Right lung (tissue), 2 donors: ENCODE measurements at regions not wholly inside any gene's neighbourhood (a gene's known extent, or its start where the extent isn't known, plus 50 kb on each side); places are given as distances from the start of the nearest gene placed in this dataset.

ENCODE experiments used
- DNase-seq, 2 donors: peaks; one replicate each; pipeline ENCODE4 v3.0.0-alpha.2; 2013

DNA sequence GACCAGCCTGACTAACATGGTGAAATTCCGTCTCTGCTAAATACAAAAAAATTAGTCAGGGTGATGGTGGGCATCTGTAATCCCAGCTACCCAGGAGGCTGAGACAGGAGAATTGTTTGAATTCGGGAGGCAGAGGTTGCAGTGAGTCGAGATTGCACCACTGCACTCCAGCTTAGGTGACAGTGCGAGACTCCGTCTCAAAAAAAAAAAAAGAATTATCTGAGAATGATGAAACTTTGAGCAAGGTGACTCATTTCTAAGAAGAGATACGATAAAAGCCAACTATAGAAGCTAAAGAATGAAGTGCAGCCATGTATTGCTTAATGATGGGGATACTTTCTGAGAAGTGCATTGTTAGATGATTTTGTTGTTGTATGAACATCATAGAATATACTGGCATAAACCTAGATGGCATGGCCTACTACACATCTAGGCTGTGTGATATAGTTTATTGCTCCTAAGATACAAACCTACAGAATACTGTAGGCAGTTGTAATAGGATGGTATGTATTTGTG lies 64.7 kb downstream of the SNRPE start:
- no peak for DNase-seq

DNA sequence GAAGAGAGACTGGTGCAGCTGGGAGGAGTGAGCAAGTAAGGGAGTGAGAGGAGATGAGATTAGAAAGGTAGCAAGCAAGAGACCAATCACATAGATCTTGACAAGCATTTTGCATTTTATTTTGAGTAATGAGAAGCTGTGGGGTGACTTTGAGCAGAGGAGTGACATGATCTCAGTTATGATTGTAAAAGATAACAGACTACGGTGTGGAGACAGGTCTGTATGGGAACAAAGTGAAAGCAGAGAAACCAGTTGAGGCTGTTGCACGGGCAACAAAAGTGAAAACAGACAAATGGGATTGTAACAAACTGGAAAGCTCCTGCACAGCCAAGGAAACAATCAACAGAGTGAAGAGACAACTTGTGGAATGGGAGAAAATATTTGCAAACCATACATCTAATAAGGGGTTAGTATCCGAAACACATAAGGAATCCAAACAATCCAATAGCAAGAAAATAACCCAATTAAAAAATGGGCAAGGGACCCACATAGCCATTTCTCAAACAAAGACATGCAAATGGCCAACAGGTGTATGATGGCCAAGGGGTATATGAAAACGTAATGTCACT lies 68.4 kb downstream of the SNRPE start:
- no peak for DNase-seq

DNA sequence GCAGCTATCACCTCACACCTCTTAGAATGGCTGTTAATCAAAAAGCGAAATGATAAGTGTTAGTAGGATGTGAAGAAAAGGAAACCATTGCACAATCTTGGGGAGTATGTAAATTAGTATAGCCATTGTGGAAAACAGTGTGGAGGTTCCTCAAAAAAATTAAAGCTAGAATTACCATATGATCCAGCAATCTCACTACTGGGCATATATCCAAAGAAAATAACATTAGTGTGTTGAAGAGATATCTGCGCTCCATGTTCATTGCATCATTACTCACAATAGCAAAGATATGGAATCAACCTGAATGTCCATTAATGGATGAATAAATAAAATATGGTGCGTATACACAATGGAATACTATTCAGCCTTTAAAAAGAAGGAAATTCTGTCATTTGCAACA lies 68.9 kb downstream of the SNRPE start:
- DNase-seq, result no peak

DNA sequence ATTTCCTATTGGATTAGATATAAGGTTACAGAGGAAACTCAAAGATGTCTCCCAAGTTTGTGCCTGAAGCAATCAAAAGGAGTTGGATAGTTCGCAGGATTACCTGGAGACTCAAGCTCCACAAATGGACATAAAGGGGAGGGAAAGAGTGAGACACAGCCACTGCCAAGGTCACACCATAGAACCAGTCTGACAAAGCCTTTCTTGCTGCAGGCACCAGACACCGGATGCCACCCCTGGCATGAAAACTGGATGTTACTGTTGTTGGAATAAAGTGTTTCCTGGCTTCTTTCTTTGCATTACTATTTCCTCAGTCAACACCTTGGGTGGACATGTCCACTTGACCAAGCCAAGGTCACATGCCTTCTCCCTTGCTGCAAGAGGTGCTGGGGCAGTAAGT lies 70.6 kb downstream of the SNRPE start:
- DNase-seq, result no peak

DNA sequence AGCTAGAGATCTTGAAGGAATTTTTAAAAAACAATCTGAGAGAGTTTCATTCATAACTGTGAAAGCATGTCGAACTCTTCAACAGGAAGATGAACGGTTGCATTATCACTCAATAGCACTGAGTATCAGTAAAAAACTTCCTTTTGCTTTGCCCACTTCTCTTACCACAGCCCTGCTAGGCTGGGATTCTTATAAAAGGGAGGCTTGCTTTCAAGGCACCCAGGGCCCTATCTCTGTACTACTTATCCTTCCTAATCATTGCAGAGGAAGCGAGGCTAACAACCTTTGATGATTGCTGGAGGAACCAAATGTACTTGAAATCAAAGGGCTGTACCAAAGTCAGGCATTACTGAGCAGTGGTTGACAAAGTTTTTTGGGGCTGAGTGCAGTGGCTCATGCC lies 71.2 kb downstream of the SNRPE start:
- no peak for DNase-seq

DNA sequence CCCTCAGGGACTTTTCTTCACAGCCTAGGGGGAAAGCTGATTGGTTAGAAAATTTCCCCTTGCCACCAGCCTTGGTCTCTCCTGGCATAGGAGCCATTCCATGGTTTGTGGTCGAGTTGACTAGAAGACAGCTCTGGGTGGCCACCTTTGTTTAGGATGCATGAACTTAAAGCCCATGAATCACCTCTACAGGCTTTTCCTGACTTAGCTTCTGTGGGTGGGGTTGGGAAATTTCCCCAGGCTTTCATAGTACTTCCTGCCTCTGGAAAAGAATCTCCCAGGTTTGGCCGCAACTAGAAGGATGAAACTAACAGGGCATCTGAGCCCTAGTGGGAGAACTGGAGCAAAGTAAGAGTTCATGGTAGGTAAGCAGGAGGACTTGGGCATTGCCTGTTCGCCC lies 72.6 kb downstream of the SNRPE start:
- no peak for DNase-seq

DNA sequence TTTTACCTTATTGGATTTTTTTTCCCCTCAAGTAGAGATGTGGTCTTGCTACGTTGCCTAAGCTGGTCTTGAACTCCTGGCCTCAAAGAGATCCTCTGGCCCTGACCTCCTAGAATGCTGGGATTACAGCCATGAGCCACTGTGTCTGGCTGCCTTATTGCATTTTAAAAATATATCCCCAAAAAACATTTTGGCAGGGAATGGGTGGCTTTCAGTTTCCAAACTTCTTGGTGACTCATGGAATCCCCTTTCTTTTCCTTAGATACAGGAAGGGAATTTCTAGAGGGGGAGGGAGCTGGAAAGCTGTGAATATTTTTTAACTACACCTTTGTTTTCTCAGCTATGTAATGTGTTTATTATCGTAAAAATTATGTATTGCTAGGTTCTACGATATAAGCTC lies 73.3 kb downstream of the SNRPE start:
- DNase-seq, result no peak

DNA sequence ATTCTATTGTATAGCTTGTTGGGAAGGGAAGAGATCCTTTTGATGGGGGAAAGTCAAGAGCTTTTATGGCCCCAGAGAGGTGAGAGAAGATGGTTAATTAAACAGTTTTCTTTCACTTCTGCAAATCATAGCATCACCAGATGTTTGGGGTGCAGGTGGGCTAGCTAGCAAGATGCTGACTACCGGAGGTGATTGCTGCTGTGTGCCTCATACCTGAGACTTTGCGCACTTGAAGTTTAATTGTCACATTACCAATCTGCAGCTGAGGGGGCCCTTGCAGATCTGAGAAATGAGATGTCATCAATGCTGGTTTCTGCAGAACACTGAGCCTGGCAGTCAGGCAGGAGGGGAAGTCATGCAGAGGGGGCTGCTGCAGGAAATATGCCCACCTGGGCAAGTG lies 73.9 kb downstream of the SNRPE start:
- no peak for DNase-seq

DNA sequence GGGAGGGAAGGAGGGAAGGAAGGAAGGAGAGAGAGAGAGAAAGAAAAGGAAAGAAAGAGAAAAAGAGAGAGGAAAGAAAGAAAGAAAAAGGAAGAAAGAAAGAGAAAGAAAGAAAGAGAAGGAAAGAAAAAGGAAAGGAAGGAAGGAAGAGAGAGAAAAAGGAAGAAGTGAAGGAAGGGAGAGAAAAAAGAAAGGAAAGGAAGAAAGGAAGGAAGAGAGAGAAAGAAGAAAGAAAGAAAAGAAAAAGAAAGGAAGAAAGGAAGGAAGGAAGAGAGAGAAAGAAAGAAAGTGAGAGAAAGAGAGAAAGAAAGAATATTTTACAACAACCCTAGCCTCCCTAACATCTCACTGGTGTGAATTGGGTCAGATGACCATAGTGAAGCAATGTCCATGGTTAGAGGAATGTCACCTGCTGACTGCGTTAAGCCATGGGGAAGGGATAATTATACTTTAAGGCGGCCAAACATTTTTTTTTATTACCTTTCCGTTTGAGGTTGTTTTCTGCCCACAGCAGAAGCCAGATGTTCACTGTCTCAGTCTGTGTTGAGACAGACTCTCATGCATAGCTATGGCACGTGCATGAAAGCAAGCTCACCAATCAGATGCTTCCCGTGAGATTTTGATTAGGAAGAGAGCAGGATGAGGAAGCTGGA lies 76.4 kb downstream of the SNRPE start:
- DNase-seq, result no peak

DNA sequence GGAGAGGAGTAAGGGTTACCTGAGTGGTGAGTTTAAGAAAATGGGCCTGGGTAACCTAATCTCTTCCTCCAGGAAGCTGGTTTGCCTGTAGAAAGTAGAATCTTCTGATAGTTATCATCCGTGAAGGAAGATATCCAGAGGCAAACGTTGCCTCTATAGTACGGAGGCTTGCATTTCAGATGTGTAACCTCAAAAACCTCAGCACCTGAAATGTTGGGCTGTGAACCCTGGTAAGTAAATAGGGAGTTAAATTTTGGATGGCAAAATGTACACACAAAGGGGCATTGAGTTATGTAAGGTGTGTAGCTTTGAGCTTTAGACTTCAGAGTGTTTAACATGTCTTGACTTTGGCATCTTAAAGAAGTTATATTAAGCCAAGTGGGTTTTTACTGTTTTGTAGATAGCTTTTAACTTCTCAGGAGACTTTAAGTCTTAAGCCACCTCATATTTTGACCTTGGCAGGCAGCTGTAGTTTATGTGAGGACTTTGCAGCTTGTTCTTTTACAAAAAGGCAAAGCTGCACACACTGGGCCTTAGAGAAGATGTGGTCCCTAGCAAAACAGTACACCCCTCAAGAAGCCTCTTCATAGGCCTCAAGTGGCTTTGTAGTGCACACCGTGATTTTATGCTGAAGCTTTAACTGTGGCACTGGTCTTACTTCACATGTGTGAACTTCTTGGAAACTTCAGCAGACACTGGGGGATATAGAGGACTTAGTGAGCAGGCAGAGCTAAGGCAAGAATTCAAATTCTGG lies 83.4 kb downstream of the SNRPE start:
- peak in 1 of 2 donors; percentile 14 for DNase-seq

DNA sequence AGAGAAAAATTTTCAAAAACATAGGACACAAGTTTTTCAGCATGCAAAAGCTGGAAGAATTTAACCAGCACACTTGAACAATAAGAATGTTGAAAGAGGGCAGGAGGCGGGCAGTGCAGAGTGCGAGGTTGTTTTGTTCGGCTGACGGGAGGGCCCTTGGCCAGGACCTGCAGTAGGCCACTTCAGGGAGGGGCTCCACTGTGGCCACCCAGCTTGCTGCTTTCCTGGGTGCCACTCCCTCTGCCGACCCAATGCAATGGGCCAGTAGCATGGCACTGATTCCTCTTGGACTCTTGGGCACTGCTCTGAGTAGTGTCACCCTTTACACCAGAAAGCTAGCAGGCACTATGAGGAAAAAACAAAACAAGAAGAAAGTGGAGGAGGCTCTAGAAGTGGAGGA lies 92.9 kb downstream of the SNRPE start:
- DNase-seq, result no peak

DNA sequence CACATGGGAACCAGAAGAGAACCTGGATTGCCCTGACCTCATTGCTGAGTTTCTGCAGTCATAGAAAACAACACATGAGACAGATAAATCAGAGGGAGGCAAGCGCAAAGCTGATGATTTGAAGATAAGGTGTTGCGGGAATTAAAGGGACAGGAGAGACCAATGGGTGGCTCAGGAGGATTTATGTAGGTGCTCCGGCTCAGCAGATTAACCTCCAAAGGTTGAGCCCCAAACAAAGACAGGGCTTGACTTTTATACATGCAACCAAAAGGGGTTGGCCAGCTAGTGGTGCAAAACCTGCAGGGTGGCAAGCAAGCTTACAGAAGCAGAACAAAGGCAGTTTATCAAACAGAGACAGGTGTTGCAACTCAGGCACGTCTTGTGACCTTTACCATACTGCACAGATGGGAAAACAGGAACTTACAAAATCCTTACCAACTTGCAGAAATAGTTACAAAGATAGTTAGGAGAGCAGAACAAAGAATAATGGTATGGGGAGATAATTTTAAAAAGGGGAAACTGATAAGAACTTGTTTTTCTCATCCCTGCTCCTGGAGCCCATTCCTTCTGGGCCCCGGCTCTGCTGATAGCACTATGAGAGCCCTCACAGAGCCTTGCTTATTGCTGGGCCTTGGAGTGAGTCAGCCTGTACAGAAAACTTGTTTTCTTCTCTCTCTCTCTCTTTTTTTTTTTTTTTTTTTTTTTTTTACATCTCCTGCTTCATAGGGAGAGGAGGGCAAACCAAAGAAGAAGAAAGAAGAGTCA lies 93.6 kb downstream of the SNRPE start:
- no peak for DNase-seq

DNA sequence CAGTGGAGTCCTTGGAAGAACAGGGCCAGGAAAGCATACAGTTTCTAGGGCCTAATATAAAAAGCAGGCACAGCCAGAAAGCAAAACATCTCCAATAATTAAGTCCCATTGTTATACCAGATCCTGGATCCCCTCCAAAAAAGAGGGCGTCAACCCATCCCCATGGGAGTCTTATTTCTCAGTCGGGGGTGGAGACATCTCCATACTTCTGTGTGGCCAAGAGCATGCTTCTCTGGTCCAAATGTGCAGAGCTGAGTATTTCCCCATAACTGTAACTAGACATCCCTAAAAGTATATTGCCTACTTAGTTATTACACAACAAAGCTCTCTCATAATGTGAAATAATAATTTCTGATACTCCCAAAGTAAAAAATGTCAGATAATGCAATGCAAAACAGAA lies 104.2 kb upstream of the SOX13 start:
- no peak for DNase-seq

DNA sequence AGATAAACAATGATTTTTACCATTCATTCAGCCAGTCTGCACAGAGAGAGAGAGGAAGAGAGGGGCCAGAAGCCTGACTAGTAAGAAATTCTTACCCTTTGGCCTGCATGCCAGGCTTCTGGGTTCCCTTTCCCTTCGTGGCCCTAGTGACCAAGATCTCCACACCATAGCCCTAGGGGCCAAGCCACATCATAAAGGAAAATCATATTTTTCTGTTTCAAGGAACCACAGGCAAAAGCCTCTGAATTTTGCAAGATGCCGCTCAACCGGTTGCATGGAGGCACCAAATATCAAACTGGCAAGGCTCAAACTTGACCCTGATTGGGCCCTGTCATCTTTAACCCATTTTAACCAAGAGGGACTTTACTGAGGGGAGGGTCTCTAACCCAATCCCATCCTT lies 103.1 kb upstream of the SOX13 start:
- DNase-seq, result no peak

DNA sequence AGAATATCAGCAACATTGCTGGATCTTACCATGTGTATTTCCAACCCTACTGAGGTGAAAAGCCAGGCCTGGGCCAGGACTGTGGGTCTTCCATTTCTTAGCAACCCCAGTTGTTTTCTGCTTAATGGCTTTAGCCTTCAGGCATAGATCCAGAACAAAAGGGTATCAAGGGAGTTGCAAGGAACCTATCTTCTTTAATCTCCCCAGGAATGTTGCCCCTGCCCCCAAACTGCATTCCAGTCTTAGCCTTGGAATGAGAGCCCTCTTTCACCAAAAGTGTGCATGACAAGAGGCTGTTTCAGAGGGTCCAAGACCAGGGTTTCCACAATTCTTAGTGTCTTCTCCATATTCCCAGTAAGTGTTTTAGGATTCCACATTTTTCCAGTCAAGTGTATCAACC lies 87.9 kb upstream of the SOX13 start:
- DNase-seq, result no peak

DNA sequence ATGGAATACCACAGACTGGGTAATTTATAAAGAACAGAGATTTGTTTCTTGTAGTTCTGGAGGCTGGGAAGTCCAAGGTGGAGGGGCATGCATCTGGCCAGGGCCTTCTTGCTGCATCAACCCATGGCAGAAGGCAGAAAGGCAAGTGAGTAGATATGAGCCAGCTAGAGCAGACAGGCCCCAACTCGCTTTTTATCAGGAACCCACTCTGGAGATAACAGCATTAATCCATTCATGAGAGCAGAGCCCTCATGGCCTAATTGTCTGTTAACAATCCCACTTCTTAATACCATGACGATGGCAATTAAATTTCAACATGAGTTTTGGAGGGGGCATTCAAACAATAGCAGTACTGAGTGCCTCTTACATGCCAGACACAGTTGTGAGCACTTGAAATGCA lies 87.2 kb upstream of the SOX13 start:
- no peak for DNase-seq

DNA sequence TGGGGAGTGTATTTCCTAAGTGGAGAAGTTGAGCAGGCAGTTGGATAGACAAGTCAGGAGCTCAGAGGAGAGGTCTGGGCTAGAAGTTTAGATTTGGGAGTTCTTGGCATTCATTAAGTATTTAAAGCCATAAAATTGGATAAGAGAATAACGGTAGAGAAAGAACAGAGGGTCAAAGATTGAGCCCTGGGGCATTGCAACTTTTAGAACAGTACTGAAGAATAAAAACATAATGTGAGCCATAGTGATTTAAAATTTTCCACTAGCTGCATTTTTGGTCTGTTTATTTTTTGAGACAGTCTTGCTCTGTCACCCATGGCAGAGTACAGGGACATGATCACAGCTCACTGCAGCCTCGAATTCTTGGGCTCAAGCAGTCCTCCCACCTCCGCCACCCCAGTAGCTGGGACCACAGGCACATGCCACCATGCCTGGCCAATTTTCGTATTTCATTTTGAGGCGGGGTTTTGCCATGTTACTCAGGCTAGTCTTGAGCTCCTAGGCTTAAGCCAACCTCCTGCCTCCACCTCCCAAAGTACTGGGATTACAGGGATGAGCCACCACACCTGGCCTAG lies 85.9 kb upstream of the SOX13 start:
- no peak for DNase-seq

DNA sequence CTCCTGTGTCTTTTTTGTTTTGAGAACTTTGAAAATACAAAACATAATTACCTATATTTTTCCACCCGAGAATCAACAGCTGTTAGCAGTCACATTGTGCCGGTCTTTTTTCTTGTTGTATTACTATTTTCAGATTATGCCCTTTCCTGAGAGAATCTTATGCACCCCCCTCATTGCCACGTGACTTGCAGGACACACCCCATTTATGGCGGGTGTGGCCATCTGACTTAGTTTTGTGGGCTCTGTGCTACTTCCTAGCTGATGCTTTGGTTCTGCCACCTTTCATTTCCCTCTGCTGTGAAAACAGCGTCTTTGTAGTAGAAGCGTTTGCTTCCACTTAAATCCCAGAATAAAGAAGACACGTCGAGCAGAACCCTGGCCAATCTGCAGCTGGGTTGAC lies 82.8 kb upstream of the SOX13 start:
- no peak for DNase-seq

DNA sequence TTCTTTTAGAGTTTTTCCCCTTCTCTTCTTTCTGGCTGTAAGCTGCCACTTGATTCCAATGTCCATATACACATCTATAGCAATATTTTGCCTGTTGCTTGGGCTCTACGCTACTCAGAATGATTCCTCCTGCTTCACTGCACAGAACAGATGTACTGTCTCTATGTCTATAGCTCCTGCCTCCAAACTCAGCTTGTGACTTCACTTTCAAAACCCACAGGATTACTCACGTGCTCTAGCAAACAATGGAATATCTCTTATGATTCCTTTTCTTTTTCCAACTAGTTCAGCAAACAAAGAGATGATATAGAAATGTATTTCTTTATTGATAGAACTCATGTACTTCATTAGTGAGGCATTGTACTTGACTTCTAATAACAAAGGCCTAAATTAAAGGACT lies 80.5 kb upstream of the SOX13 start:
- no peak for DNase-seq

DNA sequence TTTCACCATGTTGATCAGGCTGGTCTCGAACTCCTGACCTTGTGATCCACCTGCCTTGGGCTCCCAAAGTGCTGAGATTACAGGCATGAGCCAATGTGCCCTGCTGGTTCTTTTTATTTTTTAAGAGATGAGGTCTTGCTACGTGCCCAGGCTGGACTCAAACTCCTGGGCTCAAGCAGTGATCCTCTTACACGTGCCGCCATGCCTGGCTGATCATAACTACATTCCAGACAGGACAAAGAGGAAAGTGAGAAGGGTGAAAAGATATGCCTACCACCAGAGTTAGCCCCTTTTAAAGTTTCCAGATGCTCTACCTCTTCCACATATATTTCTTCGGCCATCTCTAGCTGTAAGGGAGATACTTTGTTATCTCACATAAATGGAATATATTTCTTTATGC lies 79.7 kb upstream of the SOX13 start:
- DNase-seq, result no peak

DNA sequence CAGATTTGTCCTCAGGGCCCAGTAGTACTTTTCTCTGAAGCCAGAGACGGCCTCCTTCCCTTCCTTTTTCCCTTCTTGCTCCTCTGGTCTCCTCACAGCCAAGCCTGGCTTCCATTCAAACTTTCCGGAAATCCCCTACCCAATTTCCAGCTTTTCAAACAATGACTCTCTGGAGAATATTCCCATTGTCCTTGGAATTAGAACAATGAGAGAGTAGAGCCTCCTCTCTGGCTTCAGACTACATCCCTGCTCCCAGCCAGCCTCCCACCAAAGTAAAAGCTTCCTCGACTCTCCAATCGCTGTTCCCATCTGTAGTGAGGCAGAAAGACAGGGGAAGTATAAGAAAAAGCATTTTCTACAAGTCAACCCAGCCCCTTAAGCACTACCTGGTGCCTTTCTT lies 77.7 kb upstream of the SOX13 start:
- DNase-seq, result no peak

DNA sequence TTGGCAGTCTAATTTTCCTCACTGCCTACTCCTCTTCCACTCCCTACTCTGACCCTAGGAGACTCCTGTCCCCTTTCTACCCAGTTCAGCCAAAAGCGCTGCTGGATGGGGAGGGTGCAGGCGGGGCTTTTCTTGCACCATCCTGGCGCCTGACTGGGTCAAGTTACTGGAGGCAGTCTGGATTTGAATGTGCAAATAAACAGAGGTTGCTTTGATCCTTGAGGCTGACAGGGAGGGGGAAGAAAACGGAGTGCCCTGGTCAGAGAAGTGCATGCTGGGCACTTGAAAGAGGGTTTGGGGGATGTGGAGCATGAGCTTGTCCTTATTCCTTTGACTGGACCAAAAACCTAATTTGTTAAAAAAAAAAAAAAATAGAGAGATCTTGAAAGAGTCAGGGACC lies 76.8 kb upstream of the SOX13 start:
- DNase-seq, result no peak
